ENCODE measurements at regions not wholly inside any gene's neighbourhood (a gene's known extent, or its start where the extent isn't known, plus 50 kb on each side); places are given as distances from the start of the nearest gene placed in this dataset.

DNA sequence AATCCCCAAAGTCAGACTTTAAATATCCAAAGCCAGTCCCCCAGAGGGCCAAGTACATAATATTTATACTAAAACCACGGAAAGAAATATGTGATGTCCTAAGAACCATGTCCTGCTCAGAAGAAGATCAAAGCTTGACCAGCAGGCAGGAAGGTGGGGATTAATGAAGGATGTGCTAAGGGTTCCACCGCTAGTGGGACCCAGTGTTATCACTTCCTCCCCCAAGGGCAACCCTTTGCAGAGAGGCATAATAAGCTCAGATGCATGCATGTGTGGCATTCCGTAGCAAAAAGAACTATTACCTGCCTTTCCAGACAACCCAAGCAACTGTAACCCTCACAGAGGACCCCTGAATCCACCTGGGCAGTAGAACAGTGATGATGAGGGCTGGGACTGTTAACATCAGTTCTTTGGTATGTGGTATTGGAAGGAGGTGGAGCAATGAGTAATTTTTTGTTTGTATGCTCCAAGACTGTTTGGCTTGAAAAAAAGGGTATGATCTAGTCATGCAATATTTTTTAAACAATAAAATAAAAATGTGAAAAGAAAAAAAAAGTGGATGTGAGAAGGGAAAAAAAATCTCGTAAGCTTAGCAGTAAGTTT lies 71.7 kb upstream of the ETV6 start:
- peak in 1 of 2 donors; percentile 35 for DNase-seq (ENCODE audit: low read depth in 2 of 2)
- no peak for TF ChIP-seq CTCF (IDR thresholded peaks at IDR 0.05; ENCODE audit: low read depth, low read length)
- no peak overlapping the region for H3K4me3 ChIP-seq (replicated peaks in 1 of 2; ENCODE audit: low read depth in 2 of 2, low read length in 2 of 2)

DNA sequence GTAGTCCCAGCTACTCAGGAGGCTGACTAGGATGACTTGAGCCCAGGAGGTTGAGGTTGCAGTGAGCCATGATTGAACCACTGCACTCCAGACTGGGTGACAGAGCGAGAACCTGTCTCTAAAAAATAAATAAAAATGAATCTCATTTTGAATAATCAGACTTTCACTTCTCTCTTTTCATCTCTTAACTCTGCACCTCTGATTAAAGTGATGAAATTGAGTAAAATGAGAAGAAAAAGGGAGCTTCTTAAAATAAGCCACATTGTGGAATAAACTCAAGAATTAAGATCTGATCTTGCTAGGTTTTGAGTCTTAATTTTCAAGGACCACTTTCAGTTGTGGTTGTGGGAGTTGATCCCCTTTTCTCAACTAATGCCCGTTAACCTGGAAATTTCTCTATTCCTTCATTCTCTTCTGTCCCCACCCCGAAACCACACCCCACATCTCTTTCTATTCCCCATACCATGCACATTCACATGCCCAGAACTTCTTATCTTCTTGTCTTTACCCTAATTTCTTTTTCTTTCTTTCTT lies 70.9 kb upstream of the ETV6 start:
- no peak overlapping the region for H3K4me3 ChIP-seq (replicated peaks in 1 of 2; ENCODE audit: low read depth in 2 of 2, low read length in 2 of 2)
- no peak for DNase-seq (ENCODE audit: low read depth in 2 of 2)
- TF ChIP-seq CTCF (IDR thresholded peaks at IDR 0.05; ENCODE audit: low read depth, low read length), result no peak

DNA sequence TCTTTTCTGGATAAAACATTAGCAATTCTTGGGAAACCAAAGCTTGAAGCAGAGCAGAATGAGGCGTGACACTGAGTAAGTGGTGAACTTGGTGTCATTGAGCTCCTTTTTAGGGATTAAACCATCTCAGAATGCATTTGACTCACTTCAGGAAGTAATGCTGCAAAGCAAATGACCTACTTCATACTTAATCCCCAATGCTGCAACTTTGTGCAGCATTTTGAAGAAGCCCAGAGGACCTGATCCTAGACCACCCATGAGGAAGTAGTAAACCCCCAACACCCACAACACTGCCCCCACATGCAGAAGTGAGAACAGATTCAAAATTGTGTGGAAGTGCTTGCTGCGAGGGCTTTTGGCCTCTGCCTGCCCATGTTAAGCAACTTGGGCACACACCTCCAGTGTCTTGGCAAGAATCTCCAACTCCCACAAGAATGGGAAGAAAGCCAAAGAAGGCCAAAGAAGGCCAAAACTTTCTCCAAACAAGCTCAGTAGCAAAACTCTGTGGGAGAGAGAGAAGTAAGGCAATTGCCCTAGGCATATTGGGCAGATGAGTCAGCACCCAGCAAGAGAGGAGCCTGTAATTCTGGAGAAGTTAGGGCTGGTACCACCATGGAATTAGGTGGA lies 69.2 kb upstream of the ETV6 start:
- TF ChIP-seq CTCF (IDR thresholded peaks at IDR 0.05; ENCODE audit: low read depth, low read length), result no peak
- H3K4me3 ChIP-seq (replicated peaks in 1 of 2; ENCODE audit: low read depth in 2 of 2, low read length in 2 of 2), result no peak overlapping the region
- peak; percentile 79 to 96 for DNase-seq (ENCODE audit: low read depth in 2 of 2)

DNA sequence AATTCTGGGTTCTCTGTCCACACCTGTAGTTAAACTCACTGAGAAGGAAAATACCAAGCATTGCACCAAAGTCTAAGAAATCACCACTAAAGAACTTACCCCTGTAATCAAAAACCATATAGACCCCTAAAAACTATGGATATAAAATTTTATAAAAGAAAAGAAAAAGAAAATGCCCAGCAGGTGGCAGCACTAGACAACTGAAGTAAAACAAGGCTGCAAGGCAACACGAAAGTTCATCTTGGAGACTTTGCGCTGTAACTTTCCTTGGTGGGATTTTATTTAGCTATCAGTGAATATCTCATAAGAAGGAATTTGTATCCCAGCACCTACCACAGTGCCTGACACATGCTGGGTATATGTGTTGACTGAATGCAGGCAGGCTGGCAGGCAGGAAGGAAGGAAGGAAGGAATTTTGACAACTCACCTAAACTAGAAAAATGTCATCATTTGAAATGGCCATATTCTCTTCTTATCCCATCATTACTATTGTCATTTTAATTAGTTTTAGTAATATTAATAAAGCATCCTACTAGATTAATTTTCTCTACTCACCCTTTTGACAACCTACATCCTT lies 68.2 kb upstream of the ETV6 start:
- peak; percentile 36 for TF ChIP-seq CTCF (IDR thresholded peaks at IDR 0.05; ENCODE audit: low read depth, low read length)
- peak; percentile 83 to 85 for DNase-seq (ENCODE audit: low read depth in 2 of 2)
- no peak overlapping the region for H3K4me3 ChIP-seq (replicated peaks in 1 of 2; ENCODE audit: low read depth in 2 of 2, low read length in 2 of 2)

DNA sequence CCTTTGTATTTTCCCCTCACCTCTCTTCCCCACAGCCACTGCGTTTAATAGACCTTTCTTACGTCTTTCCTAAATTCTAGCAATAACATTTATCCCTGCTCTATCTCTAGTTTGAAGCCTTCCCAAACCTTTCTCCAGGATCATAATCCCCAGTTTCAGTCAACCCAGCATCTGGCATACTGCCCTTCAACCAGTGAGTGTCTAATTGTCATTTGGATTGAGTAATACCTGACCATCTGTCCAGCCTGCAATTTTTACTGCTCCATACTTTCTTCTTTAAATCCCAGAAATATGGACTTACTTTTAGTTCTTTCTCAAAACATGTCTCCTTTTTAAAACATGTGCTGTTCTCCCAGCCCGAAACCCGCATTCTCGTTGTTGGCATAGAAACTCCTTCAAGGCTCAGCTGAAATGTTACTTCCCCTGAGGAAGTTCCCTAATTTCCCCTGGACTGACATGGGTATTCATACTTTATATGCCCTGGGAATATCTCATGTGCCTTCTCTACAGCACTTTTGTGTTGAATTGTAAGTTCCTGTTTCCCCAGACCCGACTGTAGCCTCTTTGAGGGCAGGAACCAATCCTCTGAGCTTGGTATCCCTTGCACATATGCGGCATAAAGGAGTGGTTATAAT lies 65.1 kb upstream of the ETV6 start:
- no peak overlapping the region for H3K4me3 ChIP-seq (replicated peaks in 1 of 2; ENCODE audit: low read depth in 2 of 2, low read length in 2 of 2)
- no peak for TF ChIP-seq CTCF (IDR thresholded peaks at IDR 0.05; ENCODE audit: low read depth, low read length)
- DNase-seq (ENCODE audit: low read depth in 2 of 2), result no peak

- no peak for DNase-seq (ENCODE audit: low read depth in 2 of 2)
- no peak overlapping the region for H3K4me3 ChIP-seq (replicated peaks in 1 of 2; ENCODE audit: low read depth in 2 of 2, low read length in 2 of 2)
Measured at GRCh38 chr12:11592484-11592883, 57.0 kb upstream of the ETV6 start.

More at GRCh38 chr12:11592484-11592883, 57.0 kb upstream of the ETV6 start:
- TF ChIP-seq CTCF (IDR thresholded peaks at IDR 0.05; ENCODE audit: low read depth, low read length), result no peak

All from cardiac fibroblast (primary cell).